SK-MEL-5 (cell line): ENCODE measurements at regions not wholly inside any gene's neighbourhood (a gene's known extent, or its start where the extent isn't known, plus 50 kb on each side); places are given as distances from the start of the nearest gene placed in this dataset.
"Not testable (repeated sequence)": the region's sequence is repeated elsewhere in the genome, so short reads cannot be mapped to it uniquely, and the experiment has no call there.

Source experiments
- DNase-seq: peaks from one replicate; pipeline ENCODE4 v3.0.0-alpha.2; 2016; ENCODE audit warnings: low read depth, low spot score
- in situ Hi-C: cut with HindIII; loops from 2 replicates; pipeline ENCODE4 v1.10.0; 2016; ENCODE audit warnings: low sequenced_read_pairs, high pct_unique_total_duplicates, low pct_unique_long_range_greater_than_20kb

GRCh38 chr7:16255952-16256351 lies 165.4 kb downstream of the CRPPA start:
- in situ Hi-C loops, DNase-seq: not testable (repeated sequence)

- in situ Hi-C loops, DNase-seq: not testable (repeated sequence)
Observed at GRCh38 chr7:16250655-16251054, 170.7 kb downstream of the CRPPA start.

GRCh38 chr7:16249204-16249603 lies 172.1 kb downstream of the CRPPA start:
- in situ Hi-C loops, DNase-seq: not testable (repeated sequence)

DNA sequence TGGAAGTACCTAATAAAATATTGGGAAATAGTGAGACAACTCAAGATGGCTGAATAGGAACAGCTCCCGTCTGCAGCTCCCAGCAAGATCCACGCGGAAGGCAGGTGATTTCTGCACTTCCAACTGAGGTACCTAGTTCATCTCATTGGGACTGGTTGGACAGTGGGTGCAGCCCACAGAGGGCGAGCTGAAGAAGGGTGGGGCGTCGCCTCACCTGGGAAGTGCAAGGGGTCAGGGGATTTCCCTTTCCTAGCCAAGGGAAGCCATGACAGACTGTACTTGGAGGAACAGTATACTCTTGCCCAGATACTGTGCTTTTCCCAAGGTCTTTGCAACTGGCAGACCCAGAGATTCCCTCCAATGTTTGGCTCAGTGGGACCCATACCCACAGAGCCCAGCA lies 172.8 kb downstream of the CRPPA start:
- in situ Hi-C loops, DNase-seq: not testable (repeated sequence)

DNA sequence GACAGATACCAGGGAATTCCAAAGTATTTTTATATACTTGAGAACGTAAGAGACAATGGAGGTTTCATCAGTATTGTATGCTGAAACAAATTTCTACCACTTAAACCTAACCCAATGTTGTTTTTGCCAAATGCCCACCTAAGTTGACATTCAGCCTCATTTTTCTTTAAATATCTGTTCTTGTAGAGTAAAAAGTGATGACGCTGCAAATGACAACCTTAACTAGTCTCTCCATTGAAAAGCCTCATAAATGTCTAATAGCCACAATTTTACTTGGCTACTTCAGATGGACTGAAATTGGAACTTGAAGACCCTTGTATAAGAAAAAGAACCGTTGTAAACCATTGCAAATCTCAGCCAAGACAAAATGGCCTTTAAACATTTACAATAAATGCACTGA lies 176.9 kb downstream of the CRPPA start:
- no peak for DNase-seq
- in situ Hi-C loops, result no loop called here

- in situ Hi-C loops, result no loop called here
- no peak for DNase-seq
Observed at GRCh38 chr7:16242920-16243319, 178.4 kb downstream of the CRPPA start.

GRCh38 chr7:16241017-16241416 lies 180.3 kb downstream of the CRPPA start:
- in situ Hi-C loops, result no loop called here
- DNase-seq, result no peak

DNA sequence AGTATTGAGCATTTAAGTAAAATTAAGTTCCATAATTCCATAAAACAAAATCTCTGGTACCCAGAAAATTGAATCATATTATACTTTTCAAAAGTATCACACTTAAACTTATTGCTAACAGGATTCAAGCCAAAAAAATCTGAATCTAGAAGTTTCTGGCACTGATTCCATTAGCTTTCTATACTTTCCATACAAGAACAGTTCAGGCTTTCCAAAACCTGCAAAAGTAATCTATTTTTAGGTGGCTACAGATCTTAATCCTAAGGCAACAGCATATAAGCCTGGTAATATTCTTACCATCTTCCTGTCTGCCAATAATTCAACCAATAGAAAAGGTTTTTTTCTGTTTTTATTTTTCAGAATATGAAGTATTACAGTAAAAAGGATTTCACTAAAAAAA lies 185.0 kb downstream of the CRPPA start:
- in situ Hi-C loops, result no loop called here
- DNase-seq, result no peak

DNA sequence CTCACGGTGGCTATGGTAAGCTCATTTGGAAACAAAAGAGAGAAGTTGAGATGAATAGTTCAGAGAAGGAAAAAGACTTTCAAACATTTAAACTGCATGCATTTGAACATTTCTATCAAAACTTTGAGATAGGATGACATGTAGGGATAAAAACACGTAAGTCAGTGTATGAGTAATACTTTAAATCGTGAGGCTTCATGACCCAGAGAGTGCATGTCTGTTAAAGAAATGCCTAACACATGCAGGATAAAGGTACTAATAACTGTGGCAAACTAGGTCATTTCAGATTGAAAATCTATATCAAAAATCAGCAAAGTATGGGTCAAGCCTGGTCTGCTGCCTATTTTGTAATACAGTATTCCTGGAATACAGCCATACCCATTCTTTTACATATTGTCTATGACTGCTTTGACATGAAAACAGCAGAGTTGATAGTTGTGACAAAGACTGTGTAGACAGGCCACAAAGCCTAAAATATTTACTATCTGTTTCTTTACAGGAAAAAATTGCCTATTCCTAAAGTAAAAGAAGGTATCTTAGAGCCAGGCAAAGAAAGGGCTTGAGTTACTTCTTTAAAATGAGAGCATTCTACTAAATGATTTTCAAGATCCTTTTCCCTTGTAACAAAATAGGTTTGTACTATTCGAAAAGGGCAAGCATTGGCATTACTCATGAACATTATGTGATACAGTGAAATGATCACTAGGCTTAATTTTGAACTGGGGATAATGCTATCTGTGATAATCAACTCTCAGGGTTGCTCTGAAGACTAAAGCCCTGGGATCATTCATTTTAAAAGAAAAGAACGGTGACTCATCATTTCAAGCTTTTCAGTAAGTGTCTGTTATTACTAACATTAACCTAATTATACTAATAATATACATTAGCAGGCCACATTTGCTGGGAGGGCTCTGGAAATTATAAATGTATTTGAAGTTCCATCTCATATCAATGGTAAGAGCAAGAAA lies 185.9 kb downstream of the CRPPA start:
- in situ Hi-C loops, result no loop called here
- DNase-seq, result no peak

- in situ Hi-C loops, result no loop called here
- no peak for DNase-seq
Observed at GRCh38 chr7:16234493-16235146, 186.7 kb downstream of the CRPPA start.

GRCh38 chr7:16233517-16233916 lies 187.8 kb downstream of the CRPPA start:
- DNase-seq, result no peak
- in situ Hi-C loops, result no loop called here

- in situ Hi-C loops, result no loop called here
- DNase-seq, result no peak
Observed at GRCh38 chr7:16232273-16232672, 189.1 kb downstream of the CRPPA start.

- in situ Hi-C loops, result no loop called here
Observed at GRCh38 chr7:16223963-16224707, 197.2 kb downstream of the CRPPA start.

DNA sequence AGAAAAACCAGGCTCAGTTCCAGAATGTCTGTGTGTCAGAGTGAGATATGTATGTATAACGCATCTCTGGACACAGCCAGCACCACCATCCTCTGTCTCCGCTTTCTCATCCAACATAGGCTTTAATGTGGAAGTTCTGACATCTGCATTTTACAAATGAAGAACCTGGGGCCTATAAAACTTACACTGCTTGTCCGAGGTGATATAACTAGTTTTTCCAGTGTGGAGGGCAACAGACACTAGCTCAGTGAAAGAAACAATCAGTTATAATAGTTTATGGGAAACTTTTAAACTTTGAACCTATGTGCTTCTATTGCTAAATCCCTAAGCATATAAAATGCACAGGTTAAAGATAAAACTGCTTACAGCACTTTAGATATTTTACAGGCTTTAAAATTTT lies 208.7 kb downstream of the CRPPA start:
- in situ Hi-C loops, result no loop called here
- no peak for DNase-seq

More at GRCh38 chr7:16223963-16224707, 197.2 kb downstream of the CRPPA start:
- no peak for DNase-seq

DNA sequence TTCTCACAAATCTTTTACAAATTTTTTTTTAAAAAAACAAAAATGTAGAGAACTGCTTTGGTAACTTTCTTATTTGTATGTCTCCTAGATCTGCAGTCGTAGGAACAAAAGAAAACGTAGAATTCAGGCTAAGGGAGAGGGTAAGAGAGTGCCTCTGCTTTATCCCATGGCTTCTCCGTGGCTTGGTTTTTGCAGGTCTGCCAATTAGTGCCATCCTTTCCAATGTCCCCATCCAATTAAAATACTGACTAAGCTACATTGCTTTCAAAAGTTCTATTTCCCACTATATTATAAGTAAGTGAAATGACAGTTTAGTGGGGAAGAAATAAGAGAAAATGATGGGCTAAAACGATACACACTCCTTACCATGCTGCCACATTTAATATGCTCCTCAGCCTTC lies 209.3 kb downstream of the CRPPA start:
- no peak for DNase-seq
- in situ Hi-C loops, result no loop called here

DNA sequence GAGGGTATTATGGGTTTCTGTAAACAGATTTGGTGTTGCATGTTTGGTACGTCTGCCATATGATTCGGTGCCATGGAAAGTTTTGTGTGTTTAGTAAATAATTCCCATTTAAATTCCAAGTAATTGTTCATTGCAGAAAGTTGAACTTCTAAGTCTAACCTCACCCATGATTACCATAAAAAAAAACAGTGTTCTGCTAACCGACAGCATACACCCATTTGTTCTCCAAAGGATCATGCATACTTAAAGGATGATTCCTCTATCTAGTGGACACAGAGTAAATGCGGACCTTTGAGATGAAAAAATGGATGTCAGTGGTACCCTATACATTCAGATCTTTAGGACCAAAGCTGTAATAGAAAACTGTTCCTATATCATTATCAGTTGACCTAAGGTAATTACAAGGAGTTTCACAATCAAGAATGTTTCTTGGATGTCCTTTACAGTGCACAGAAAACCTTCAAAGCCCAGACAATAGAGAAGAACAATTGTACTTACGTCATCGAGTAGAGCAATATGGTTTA lies 209.9 kb downstream of the CRPPA start:
- in situ Hi-C loops, result no loop called here
- no peak for DNase-seq

DNA sequence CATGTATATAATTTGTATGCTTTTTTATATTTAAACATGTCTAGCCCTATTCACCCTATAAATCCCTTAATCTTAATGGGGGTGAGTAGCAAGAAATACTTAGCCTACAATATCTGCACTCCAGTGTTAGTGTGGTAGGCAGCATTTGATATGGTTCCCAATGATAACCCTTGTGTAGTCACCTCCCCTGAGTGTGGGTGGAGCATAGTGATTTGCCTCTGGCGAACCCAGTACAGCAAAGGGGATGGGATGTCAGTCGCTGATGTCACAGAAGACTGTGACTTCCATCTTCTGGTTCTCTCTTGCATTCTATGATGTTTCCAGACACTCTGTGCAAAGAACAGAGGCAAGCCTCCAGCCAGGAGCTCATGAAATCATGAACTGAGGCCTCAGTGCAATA lies 211.2 kb downstream of the CRPPA start:
- in situ Hi-C loops, result no loop called here
- DNase-seq, result no peak

- no peak for DNase-seq
- in situ Hi-C loops, result no loop called here
Observed at GRCh38 chr7:16207321-16207720, 214.0 kb downstream of the CRPPA start.
